Astrocyte (in vitro differentiated cells and primary cell): ENCODE measurements at regions not wholly inside any gene's neighbourhood (a gene's known extent, or its start where the extent isn't known, plus 50 kb on each side); places are given as distances from the start of the nearest gene placed in this dataset.

Experiments used
- EZH2 ChIP-seq: IDR thresholded peaks from 2 replicates; pipeline ENCODE4 v1.6.1; 2012; ENCODE audit warnings: mild to moderate bottlenecking, low read length, inconsistent platforms; ENCODE audit not compliant: insufficient read depth
- TF ChIP-seq, protein P1 (sequence below): IDR thresholded peaks from 2 replicates; pipeline ENCODE4 v1.5.1; 2011; ENCODE audit warnings: low read depth, mild to moderate bottlenecking, inconsistent platforms, low read length, moderate library complexity; ENCODE audit not compliant: insufficient read depth

- TF ChIP-seq, protein P1, sequence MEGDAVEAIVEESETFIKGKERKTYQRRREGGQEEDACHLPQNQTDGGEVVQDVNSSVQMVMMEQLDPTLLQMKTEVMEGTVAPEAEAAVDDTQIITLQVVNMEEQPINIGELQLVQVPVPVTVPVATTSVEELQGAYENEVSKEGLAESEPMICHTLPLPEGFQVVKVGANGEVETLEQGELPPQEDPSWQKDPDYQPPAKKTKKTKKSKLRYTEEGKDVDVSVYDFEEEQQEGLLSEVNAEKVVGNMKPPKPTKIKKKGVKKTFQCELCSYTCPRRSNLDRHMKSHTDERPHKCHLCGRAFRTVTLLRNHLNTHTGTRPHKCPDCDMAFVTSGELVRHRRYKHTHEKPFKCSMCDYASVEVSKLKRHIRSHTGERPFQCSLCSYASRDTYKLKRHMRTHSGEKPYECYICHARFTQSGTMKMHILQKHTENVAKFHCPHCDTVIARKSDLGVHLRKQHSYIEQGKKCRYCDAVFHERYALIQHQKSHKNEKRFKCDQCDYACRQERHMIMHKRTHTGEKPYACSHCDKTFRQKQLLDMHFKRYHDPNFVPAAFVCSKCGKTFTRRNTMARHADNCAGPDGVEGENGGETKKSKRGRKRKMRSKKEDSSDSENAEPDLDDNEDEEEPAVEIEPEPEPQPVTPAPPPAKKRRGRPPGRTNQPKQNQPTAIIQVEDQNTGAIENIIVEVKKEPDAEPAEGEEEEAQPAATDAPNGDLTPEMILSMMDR: no peak
- TF ChIP-seq EZH2: no peak
These were observed 947.5 kb downstream of the CDH11 start for GRCh38 chr16:64174327-64174726.
